Activated CD4-positive, alpha-beta T cell treated with anti-CD3 and anti-CD28 coated beads for 4 hours (primary cell): ENCODE measurements at regions not wholly inside any gene's neighbourhood (a gene's known extent, or its start where the extent isn't known, plus 50 kb on each side); places are given as distances from the start of the nearest gene placed in this dataset.
A peak's percentile ranks its signal among the peaks of the same experiment; 100 is the strongest.
"Not testable (repeated sequence)": the region's sequence is repeated elsewhere in the genome, so short reads cannot be mapped to it uniquely, and the experiment has no call there.

Experiments used
- DNase-seq, 2 donors: peaks; one replicate each; pipeline ENCODE4 v3.0.0-alpha.2; 2020

DNA sequence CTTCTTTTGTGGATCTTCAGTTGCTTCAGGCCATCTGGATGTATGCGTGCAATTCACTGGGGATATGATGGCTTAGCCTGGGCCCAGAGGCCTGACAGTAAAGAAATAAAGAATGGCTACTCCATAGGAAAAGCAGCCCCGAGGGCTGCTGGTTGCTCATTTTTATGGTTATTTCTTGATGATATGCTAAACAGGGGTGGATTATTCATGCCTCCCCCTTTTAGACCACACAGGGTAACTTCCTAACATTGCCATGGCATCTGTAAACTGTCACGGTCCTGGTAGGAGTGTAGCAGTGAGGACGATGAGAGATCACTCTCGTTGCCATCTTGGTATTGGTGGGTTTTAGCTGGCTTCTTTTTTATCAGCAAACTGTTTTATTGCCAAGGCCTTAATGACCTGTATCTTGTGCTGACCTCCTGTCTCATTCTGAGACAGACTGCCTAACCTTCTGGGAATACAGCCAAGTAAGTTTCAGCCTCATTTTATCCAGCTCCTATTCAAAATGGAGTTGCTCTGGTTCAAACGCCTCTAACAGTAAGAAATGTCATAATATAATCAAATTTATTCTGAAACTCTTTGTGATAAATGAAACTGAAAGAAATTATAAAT lies 60.5 kb downstream of the DSEL start:
- no peak for DNase-seq

DNA sequence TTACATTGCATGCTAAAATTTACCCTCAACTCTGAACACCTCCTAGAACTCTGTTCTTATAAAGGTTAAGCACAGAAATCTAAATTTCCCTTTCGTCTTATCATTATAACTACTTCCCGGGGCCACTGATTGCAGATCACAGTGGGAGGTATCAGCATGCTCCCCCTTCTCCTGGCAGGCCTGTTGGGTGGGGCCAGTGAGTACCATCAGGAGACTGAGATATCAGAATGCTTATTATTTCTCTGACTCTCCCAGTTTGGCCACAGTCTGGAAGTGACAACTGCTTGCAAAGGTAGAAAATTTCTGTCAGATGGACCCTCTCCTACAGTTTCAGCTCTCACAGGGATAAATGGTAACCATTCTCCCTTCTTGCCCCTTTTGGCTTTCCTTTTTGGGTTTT lies 62.6 kb downstream of the DSEL start:
- DNase-seq: no peak

DNA sequence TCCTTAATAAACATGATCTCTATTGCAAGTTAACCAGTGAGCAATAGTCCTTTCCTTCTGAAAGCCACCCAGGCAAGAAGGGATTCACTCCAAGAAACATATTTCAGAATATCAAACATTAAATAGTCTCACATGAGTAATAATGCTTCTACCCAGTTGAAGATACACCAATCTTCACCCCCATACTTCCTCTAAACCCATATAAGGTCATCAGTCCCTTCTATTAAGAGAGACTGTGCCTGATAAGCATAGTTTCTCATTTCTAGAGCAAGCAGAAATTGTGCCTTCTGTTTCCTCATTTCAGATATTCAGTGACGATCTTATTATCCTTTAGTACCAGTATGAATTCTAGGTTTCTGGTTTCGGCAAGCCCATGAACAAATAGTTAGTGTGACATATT lies 64.6 kb downstream of the DSEL start:
- DNase-seq: no peak

DNA sequence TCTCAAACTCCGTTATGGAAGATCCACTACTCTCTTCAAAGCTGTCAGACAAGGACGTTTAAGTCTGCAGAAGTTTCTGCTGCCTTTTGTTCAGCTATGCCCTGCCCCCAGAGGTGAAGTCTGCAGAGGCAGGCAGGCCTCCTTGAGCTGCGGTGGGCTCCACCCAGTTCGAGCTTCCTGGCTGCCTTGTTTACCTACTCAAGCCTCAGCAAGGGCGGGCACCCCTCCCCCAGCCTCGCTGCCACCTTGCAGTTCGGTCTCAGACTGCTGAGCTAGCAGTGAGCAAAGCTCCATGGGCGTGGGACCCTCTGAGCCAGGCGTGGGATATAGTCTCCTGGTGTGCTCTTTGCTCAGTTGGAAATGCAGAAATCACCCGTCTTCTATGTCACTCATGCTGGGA lies 65.4 kb downstream of the DSEL start:
- not testable (repeated sequence) for DNase-seq

DNA sequence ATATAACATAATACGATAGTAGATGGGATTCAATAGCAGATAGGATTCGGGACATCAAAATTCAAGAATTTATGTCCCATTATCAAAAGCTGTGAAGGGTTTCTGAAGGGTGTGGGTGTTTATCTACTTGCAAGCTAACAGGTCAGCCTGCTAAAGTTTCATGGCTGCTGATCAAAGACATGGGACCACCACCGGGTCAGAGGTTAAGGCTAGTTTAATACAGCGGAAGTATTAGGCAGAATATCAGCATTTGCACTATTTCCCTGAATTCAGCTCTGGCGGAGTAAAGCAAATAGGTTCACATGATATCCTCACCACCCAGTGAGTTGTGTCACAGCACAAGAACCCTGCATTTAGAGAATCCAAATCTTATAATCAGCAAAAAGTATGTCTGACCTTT lies 82.5 kb downstream of the DSEL start:
- DNase-seq: no peak

DNA sequence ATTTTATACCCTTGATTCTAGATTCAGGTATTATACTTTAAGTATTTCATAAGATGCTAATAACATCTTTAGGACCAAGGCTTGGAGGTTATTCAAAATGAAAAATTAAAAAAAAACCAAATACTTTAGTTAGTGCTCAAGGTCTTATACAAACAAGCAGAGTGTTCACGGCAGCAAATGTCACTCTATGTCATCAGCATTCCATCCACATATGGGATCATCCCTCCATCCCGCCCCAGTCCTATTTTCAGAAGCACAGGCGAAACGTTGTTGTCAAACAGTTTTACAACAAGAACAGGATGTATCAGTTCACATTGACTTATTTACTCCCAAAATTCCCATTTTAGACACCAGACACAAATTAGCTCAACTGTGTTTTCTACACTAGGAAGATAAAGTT lies 83.7 kb downstream of the DSEL start:
- DNase-seq: no peak

DNA sequence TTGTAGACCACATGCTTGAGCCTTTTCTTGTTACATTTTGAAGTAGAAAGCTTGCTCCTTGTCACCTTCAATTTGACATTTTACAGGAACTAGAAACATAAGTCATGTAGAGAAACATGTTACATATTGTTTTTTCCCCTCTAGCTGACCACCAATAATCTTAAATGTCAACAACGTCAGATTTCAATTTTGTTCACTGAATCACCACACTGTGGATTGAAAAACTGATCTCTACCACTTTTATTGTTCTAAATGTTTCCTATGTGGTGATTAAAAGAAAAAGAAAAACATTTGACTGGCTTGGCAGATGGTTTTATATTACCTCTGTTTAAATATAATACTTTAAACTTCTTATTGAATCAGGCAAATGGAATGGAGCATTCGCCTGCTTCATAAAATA lies 87.7 kb downstream of the DSEL start:
- no peak for DNase-seq

DNA sequence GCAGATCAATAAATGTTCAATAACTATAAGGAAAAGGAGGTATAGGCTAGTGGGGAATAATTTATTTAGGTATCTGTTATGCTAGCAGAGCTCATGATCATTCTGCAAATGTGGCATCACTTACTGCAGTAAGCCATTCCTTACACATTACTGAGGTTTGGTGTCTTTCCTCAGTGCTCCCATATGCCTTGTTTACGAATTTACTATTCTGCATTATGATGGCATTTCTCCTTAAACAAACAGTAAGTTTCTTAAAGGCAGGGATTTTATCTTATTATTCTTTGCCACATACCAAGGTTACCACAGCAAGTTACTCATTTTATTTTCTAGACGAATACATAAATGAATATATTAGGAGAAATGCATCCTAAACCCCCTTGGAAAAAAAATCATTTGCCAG lies 88.4 kb downstream of the DSEL start:
- no peak for DNase-seq

DNA sequence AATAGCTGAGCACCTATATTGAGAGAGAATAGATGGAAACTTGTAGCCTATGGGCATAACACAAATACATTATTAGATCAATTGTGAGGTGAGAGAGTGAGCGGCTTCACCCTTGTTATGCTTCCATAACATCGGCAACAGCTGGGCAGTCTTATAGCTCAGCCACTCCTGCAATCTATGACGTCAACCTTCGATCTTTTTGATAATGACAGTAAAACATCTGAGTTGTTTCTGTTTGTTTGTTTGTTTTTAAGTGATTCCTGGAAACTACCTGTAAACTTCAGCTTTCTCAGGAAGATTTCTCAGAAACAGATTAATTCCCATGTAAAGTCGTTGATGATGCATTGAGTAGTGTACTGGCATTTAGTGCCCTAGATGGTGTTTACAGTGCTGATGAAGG lies 90.0 kb downstream of the DSEL start:
- DNase-seq: no peak

DNA sequence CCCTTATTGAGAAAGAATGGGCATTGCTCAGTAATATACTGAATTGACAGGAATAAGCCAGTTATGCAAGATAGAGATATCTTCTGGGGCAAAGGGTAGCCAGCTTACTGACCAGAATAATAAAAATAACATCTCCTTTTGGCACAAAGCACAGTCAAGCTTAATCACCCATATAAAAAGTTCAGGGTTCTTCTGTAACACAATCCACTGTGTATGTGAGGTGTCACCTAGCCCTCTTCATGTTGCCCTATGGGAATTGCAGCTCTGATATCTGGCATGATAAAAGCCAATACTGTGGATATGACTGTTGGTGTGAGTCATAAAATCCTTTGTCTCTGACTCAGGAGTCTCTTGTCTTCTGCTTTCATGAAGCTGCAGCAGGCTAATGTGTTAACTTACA lies 90.8 kb downstream of the DSEL start:
- no peak for DNase-seq

DNA sequence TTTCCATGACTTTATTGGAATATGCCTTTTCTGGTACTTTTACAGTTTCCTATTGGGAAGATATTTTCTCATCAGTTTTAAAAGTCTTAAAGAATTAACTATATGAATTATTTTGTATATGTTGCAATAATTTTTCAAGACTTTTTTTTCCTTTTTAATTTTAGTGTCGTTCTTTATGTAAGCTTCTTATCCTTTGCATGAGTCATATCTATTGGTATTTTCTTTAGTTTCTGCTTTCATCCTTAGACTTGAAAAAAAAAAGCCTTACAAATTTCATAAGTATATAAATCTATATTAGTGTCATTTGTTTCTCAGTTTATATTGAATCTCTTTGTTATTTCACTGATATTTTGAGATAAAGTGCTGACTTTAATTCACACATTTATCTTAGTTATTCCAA lies 94.9 kb downstream of the DSEL start:
- no peak for DNase-seq

DNA sequence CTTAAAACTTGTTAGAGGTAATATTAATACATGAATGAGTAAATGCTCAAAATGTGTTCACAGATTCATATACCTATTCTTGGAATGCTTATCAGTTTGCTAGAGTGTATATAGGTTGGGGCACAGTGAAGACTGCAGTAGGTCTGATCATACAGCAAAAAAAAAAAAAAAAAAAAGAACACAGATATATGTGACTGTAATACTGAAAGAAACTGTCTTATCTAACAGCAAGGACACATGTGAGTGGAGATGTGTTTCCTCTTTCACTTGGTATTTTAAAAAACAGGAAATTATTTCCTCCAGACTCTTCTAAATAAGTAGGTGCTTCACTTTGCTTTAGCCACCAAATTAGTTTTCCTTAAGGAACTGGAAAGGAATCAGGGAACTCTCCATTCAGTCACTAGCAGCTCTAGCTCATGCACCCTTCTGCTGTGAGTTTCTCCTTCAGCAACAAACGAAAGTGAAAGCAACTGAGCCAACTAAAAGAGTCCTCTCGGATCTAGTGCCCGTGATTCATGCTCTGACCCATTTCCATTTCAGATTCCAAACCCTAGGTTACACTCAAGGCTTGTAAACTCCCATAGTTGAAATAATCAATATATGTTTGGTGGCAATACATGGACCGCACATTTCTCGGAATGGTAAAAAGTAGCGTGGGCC lies 98.5 kb downstream of the DSEL start:
- peak; percentile 7 to 10 for DNase-seq

DNA sequence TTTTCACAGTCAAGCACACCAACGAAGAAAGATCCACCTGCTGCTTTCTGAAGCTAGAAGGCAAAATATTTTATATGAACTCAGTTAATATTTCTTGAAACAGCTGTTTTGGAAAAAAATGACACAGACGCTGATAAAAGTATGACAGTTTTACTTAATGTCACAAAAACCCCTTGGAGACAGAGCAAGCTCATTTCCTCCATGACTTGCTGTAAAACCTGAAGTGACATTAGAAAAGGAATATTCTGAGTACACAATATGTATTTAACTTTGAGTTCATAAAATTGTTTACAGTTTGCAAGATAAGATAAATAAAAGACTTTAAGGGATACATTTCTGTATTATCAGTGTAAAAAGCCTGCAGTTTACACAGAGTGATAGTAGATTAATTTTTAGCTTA lies 105.4 kb downstream of the DSEL start:
- no peak for DNase-seq

DNA sequence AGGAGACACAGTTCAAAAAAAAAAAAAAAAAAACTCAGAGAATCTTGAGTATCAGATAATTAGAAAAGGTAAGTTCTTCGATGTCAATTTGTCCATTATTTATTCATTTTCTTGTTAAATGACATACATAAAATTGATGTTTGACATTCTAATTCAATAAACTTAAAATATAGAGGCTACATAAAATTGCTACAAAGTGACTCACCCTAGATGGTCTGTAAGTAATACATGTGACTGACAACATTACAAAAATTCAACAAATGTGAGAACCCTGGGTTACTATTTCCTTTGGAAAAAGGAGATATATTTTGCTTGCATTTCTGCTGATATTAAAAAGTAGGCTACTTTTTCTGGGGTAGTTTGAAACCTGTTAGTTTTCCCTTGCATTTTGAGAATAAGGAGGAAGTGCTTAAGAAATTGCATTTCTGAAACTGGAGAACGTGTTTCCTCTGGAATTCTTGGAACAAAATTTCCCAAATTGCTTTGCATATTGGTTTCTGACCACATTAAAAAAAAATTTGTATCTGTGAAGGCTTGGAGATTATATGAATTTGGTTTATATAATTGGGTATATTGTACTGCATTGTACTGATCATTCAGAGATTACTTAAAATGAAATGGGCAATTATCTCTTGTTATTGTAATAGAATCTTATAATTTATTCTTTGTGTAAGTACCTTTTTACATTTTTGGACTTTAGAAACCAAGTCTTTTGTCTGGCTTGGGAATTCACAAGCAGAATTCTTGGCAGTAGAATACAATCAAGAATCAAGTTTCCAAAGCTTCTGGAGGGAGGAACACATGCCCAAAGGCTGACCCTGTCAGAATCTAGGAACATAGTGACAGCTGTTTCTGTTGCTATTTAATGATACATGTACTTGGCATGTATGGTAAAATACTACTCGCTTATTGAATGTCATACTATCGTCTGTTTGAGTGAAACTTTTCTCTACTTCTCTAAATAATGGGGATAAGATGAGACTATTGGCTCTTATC lies 106.1 kb downstream of the DSEL start:
- DNase-seq: no peak

DNA sequence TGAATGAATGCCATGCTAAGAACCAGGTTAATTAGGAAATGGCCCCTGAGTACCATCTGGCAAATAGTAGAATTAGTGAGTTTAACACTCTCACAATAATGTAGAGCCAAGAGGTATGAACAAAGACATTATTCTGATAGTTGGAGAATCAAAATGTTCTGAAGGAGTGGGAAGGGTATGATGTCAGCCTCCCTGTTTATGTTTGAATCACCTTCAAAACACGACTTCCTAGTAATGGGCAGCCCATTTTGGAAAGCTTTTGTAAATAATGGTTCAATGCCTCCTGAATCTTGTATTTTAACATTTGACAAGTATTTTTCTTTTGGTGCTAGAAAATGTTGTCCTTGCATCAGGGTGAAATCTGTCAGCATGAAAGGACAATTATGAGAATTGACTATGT lies 108.3 kb downstream of the DSEL start:
- DNase-seq: no peak

DNA sequence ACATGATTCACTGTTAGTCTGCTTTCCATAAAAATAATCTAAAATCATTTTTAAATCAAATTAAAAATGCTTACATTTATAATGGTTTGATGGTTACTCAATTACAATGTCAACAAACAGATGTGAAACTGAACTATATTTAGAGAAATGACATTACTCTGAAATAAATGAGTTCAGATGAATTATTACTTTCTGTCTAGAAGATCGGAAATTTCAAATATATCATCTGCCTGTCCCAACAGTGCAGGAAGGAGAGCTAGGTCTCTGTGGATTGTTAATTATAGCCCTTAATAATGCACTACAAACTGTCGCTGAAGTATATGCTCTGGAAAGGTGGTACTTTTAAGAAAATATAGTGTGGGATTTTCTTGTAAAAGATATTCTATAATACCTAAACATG lies 109.8 kb downstream of the DSEL start:
- DNase-seq: no peak

DNA sequence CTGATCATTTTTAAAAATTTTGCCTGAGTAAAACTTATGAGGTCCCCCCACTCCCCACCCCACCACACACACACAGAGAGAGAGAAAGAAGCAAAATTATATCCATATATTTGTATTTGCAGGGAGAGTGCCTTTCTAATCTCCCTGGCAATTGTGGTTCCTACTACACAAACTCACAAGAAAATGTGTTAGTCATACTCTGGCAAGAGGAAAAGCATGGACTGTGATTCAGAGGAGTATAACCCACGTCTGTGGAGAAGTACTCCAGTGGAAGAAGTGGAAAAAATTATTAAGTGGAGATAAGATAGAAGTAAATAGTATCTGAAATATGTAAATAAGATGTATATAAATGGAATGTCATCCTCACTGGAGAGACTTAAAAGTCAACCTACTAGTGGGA lies 114.0 kb downstream of the DSEL start:
- DNase-seq: no peak

DNA sequence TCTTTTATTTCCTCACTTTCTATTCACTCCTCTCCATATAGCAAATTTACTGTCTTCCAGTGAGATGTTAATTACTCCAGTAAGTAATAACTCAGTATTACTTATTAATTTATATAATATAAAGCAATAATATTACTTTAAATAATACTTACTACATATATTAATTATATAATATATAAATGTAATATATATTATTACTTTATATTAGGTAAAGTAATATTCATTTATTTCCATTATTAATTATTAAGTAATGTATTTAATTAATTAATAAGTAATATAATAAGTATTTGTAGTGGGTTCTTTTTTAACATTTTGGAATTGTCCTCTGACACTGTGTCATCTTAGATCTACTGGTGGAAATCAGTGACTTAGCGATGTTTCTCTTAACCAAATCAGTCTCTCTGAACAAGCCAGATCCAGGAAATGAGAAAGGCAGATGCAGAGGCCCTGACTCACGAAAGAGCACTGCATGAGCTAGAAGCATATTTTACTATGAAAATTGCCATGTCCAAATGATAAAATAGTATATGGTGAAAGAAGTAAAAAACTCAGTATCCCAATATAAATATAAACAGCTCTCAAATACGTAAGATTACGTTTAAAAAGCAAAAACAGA lies 115.9 kb downstream of the DSEL start:
- DNase-seq: no peak

DNA sequence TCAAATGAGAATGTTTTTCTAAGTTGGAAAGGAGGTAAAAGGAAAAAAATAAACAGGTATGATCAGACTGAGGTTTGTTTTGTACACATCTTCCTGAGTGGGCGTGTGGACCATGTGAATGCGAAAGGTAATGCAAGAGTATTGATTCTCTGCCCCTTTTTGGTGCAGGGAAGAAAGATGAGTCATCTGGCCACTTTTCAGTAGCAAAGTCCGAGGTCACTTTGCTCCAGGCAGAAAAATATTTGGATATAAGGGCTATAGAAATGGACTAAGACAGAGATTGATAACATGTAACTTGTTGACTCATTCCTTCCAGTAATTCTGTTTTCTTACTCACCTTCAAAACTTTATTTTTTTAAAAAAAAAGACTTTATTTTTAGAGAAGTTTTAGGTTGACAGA lies 130.5 kb downstream of the DSEL start:
- DNase-seq: no peak

DNA sequence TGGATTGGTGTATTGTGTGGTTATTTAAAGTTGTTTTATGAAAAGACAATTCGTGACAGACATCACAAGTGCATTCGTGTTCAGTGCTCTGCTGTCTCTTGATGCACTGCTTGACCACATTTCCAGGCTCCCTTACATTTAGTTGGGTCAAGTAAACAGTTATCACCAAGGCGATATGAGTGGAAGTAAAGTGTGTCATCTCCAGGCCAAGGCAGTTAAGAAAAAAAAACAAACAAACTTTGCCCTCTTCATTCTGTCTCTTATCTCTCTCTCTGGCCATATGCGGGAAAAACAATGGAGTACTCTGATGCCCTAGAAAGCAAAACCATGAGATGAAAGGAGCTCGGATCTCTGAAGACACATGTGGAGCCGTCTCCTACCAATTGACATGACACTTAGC lies 131.1 kb downstream of the DSEL start:
- DNase-seq: no peak

DNA sequence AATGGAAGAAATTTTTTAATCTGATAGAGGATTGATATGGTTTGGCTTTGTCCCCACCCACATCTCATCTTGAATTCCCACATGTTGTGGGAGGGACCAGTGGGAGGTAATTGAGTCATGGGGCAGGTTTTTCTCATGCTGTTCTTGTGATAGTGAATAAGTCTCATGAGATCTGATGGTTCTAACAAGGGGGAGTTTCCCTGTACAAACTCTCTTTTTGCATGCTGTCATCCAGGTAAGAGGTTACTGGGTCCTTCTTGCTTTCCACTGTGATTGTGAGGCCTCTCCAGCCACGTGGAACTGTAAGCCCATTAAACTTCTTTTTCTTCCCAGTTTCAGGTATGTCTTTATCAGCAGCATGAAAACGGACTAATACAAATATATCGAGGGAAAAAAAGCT lies 132.5 kb downstream of the DSEL start:
- peak in 1 of 2 donors; percentile 16 for DNase-seq

DNA sequence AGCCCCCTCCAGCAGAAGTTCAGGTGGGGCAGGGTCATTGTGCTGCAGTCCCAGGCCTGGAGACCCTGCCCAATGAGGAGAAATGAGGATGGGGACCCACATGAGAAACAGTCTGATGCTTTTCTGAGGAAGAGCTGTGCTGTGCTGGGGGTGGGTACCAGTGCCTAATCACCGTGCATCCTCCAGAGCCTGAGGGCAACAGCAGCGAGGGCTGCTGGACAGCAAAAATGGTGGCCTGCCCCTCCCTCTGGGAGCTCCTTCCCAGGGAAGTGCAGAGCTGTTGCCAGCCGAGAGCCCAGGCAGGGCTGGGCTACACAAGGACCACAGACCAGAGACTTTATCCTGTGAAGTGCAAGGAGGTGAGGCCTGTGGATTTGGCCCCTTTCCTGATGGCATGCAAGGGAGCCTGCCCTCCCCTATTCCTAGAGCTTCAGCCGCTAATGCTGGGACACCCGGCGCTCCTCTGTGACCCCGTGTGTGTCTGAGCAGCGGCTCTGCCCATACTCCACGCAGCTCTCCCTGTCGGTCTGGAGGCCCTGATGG lies 134.8 kb downstream of the DSEL start:
- no peak for DNase-seq

DNA sequence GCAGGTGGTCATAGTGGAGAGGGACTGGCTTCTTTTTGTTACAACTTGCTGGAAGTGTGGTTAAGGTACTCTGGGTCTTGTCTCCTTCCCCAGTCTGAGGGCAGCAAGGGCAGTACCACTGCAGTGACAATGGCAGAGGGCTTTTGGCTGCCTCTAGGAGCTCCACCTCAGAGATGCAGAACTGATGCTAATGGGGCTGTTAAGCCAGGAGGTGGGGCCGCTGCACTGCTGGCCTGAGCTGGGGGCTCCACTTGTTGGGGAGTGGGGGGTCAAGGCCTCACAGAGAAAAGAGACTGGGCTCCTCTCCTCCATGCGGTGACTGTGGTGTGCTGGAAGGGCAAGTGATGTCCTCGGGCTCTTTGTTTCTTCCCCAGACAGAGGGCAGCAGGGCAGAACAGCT lies 135.7 kb downstream of the DSEL start:
- DNase-seq: no peak
